Activated CD4-positive, alpha-beta T cell treated with anti-CD3 and anti-CD28 coated beads, Interleukin-10, Interleukin-2, amounts not matched to agents 100 ng/mL and 50 ng/mL, durations not matched to agents 16 hours and 8 hours (primary cell): ENCODE measurements at regions not wholly inside any gene's neighbourhood (a gene's known extent, or its start where the extent isn't known, plus 50 kb on each side); places are given as distances from the start of the nearest gene placed in this dataset.

ENCODE experiments used
- DNase-seq: peaks from one replicate; pipeline ENCODE4 v3.0.0-alpha.2; 2020

DNA sequence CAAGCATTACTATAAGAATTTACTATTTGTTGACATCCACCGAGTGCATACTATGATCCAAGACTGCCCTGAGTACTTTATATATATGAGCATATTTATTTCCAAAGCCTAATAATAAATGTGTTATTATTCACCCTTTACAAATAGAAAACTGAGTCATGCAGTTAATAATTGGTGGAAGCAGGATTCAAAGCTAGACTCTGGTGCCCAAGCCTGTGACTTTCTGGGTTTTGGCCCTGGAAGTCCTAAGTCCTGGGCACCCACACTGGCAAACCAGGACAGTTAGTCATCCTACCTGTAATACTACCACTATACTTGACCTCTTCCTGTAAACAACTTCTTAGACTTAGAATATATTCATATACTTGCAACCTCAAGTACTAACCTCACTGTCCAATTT is 257.4 kb upstream of the IRX5 start:
- DNase-seq = no peak

- no peak for DNase-seq
These were observed 258.2 kb upstream of the IRX5 start for GRCh38 chr16:54672500-54672899.

DNA sequence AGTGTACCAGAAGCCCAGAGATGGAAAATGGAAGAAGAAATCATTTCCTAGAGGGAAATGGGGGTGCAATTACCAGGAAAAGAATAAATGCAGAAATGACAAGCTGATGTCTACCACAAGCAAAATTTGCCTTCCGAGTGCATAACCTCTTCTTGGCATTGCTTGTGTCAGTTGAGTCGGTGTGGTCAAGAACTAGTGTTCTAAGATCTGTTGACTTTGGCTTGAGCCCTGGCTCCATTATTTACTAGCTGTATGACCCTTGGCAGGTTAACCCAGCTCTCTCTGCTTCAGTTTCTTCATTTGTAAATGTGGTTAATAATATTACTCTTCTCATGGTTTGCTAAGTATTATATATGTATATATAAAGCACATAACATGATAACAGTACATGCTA is 273.0 kb upstream of the IRX5 start:
- no peak for DNase-seq

- no peak for DNase-seq
These were observed 273.5 kb upstream of the IRX5 start for GRCh38 chr16:54657058-54657708.

DNA sequence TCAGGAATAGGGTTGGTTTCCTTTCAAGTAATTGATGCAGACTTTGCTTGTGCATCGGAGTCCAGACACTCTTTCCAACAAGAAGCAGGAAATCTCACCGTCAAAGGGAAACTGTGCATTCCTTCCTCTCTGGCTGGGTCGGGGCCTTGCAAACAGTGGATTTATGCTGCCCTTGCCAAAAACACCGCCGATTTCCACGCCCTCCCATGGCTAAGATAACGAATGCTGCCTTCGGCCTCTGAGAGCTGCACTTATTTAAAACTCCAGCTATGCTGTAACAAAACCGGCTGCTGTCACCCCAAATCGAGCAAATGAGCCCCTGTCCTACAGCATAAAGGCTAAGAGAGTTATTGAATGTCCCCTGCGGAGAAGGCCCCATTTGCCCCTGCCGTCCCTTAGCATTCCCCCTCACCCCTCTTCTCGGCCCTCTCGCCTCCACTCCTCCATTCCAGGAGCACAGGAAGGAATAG is 275.5 kb upstream of the IRX5 start:
- DNase-seq = no peak

DNA sequence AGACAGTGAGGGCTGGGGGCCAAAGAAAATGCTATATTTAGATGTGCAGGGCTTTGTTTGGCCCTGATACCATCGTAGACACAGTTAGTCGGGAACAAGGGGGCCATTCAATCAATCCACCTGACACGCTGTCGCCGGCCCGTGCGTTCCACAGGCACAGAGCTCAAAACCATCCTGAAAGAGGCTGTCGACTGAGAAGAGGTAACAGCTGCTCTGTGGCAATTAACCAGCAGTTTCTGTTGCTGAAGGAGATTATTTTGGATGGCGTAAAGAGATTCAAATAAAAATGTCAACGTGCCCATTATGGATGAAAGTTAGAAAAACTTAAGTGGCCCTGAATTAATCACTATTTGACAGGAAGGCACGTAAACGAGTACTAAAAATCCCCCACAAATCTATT is 276.2 kb upstream of the IRX5 start:
- no peak for DNase-seq

DNA sequence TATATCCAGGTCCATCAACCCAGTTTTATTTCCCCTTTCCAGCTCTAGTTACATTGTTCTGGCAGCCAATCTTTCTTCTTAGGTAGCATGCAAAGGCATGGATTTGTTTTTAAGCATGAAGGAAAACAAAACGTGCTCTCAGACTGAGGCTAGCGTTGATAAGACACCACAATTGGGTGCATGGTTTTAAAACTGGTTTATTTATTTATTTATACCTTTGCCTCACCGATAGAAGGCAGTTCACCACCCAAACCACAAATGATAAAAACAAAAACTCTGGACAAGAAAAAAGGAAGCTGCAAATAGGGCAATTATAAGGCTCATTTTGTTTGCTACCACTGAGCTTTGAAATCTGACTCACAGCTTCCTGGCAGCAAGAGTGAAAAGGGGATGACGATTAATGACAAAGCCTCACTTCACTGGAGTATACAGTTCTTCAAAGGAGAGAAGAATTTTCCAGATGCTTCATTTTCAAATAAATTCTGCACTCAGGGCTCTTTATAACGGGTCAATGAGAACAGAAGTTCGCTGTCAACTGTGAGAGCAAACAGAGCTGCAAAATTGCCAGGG is 278.4 kb upstream of the IRX5 start:
- DNase-seq = no peak

DNA sequence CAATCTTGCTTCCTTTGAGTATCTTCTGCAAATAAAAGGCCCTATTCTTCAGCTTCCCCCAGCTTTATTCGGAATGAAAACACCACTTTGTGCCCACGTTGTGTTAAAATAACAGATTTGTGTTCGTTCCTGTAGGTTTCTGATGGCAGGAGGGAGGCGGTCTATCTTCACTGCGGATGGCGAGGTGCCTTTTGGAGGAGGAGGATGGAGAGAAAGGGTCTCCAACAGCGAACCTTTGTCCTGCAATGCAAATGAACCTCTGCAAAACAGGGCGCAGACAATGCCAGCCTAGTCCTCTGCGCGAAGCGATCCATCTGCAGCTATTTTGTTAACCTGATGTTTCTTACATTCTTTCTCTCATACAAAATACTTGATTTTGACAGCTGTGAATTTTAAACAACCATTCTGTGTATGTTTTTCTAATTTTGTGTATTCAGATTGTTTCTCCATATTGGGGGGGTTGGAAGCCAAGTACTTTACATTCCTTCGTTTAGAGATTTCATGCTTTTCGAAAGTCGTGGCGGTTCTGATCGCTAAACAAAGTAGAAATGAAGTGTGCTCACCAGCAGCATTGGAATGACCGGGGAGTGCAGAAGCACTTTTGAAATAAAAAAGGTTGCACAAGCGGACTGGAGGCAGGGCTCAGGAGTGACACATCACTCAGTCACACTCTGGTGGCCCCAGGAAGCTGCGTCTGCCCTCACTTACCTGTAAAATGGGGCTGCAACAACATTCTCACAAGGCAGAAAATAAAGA is 279.0 kb upstream of the IRX5 start:
- DNase-seq = no peak

DNA sequence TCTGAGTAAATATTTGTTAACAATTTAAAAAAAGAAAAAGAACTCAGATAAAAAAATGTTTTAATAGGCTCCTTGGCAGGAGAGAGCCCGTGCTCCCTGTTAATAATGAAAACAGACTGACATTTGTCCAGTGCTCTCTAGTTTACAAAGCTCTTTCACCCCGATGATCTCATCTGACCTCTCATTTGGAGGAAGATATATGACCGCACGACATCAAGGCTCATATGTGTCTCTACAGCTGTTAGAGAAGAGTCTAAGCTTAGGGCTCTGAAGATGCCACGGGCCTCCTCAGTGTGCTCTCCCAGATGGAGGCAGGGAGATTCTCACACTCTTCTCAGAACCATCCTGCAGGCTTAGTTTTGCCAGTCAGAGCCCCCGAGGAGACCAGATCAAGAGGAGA is 280.8 kb upstream of the IRX5 start:
- DNase-seq = no peak

GRCh38 chr16:54648575-54648974 is 282.1 kb upstream of the IRX5 start:
- DNase-seq = no peak

GRCh38 chr16:54647725-54648221 is 282.9 kb upstream of the IRX5 start:
- DNase-seq = no peak

- DNase-seq = no peak
These were observed 283.4 kb upstream of the IRX5 start for GRCh38 chr16:54647216-54647615.

DNA sequence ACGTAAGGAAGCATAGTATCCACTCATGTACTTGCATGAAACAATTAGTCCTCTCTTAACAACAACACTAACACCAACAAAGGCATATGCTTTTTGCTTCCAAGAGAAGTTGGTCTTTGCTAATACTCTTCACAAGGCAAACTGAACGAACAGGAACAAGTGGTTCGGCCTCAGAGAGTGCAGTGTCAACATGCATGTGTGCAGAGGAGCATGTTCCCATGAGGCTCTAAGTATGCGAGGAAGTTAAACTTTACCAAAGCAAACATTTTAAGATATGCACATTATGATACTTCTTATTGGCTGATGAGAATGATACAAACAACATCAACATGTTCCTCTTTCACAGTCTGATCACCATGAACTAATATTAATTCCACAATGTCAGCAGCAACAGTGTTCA is 285.3 kb upstream of the IRX5 start:
- DNase-seq = no peak

DNA sequence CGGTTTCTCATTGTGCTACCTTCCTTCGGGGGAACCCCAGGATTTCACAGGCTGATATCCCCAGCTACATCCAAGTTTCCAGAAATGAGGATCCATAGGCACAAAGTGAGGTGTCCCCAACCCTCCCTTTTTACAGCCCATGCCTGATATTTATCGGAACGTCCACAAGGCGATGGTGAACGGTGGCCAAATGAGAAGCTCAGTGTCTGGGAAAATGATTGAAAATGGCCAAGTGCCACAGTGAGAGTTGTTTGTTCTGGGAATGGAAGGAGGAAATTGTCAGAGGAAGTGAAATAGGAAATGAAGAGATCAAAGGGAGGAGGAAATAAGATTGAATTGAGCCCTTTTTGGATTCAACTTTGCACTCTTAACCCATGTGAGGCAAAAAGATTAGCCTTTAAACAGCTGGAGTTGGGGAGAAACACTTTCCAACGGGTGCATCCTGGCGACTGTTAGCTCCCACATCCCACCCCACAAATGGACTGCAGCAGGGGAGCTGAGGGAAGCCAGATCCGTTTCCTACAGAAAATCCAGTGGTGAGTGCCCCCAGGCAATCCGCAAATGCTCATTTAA is 294.4 kb upstream of the IRX5 start:
- no peak for DNase-seq

GRCh38 chr16:54633943-54634362 is 296.7 kb upstream of the IRX5 start:
- no peak for DNase-seq

DNA sequence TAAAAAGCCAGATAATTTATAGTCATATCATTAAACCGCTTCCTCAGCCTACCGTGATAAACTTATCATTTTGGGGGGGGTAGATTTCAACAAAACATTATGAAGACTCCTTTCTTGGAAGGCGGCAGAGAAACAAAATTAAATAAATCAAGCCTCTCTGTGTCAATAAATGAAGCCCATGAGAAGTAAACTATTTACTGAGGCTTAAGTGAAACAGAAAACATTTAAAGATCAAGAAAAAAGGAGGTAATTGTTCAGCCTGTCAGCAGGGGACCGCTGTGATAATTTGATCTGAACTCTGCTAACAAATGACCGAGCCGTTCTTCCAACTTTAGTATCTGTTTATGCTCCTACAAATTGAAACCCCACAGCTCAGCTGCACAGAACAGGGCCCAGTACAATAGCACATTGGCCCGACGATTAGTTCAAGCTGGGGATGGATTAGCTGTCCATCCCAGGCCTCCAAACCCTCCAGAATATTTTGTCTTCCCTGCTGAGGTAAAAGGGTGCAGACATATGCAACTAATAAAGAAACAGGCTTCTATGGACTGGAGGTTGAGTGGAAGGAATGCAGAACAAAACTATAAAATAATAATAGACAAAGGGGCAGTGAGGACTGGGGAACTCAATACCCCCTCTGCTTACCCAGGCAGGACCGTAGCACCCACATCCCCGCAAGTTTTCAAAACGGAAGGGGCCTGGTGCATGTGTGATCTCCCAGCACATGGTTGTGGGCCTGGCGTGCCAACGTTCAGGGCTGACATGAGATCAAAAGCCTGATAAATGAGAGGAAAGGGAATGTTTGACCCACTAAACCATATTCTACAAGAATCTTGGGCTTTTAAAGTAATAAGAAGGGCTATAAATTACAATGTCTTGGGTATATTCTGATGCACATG is 298.1 kb upstream of the IRX5 start:
- DNase-seq = no peak

DNA sequence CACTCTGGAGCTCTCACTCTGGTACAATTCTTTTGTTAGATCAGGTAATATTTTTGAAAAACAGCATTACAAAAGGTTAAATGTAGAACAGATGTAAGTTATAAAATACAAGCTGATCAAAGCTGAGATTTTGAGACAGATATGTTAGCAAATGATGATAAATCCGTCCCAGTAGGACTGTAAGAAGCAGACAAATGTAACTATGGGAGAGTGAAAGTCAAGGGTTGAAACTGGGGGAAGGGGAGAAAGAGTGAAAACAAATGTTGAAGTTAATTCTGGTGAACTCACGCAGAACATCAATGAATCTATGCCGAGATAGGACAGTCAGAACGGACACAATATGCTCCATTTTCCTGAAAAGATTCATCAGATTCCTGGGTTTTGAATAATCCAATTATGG is 298.9 kb upstream of the IRX5 start:
- DNase-seq = no peak

- no peak for DNase-seq
These were observed 300.2 kb upstream of the IRX5 start for GRCh38 chr16:54630284-54630967.

DNA sequence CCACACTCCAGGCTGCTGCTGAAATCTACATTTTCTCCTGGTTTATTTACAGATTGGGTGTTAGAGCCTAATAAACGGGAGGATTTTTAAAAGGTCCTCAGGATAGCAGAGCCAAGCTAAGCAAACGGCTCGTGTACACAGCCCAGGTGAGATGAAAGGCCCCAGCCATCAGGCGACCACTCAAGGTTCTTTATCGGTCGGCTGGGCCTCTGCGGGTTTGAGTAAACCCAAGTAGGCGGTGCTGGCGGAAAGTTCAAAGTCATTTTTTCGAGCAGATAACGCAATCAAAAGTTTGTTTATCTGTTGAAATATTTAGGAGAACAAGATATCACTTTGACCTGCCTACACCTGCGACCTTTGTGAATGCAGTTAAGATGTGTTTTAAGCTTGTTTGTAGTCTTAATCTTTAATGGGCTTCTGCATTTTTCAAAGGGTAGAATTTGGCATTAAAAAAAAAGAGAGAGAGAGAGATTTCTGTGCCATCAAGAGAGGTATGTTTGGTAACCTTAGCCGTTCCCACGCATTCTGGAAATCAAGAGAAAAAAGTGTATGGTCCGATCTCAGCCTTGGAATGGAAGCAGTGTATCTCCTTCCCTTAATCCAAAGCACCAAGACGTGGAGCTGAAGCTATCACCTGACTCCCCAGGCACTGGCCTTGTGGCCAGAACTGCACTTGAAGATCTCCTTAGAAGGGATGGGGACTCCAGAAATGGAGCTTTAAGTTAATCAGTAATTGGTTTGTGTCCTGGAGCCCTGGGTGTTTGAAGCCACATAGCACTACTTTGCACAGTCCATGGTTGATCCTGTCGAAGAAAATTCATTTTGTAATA is 301.7 kb upstream of the IRX5 start:
- DNase-seq = no peak

GRCh38 chr16:54627616-54628015 is 303.0 kb upstream of the IRX5 start:
- no peak for DNase-seq

GRCh38 chr16:54623636-54624035 is 307.0 kb upstream of the IRX5 start:
- no peak for DNase-seq
